ENCODE measurements at regions not wholly inside any gene's neighbourhood (a gene's known extent, or its start where the extent isn't known, plus 50 kb on each side); places are given as distances from the start of the nearest gene placed in this dataset.

- TF ChIP-seq ZFP30 (CRISPR knock-in tag; IDR thresholded peaks at IDR 0.05) (no peak), CREB5 (CRISPR knock-in tag; IDR thresholded peaks at IDR 0.05; ENCODE audit: low read depth) (no peak), CSRNP3 (CRISPR knock-in tag; IDR thresholded peaks at IDR 0.05) (no peak), ZNF70 (CRISPR knock-in tag; IDR thresholded peaks at IDR 0.05) (no peak), ZNF8 (CRISPR knock-in tag; IDR thresholded peaks at IDR 0.05) (no peak), SNAI2 (CRISPR knock-in tag; IDR thresholded peaks at IDR 0.05) (no peak), TSHZ2 (CRISPR knock-in tag; IDR thresholded peaks at IDR 0.05) (no peak), ZC3H10 (CRISPR knock-in tag; IDR thresholded peaks at IDR 0.05) (no peak)
- TF ChIP-seq, protein P1, sequence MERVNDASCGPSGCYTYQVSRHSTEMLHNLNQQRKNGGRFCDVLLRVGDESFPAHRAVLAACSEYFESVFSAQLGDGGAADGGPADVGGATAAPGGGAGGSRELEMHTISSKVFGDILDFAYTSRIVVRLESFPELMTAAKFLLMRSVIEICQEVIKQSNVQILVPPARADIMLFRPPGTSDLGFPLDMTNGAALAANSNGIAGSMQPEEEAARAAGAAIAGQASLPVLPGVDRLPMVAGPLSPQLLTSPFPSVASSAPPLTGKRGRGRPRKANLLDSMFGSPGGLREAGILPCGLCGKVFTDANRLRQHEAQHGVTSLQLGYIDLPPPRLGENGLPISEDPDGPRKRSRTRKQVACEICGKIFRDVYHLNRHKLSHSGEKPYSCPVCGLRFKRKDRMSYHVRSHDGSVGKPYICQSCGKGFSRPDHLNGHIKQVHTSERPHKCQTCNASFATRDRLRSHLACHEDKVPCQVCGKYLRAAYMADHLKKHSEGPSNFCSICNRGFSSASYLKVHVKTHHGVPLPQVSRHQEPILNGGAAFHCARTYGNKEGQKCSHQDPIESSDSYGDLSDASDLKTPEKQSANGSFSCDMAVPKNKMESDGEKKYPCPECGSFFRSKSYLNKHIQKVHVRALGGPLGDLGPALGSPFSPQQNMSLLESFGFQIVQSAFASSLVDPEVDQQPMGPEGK (CRISPR knock-in tag; IDR thresholded peaks at IDR 0.05; ENCODE audit: borderline replicate concordance) = no peak
- no peak for ATAC-seq
These were observed 60.7 kb upstream of the TBX3 start for GRCh38 chr12:114744691-114745090.

- no peak for ATAC-seq
- TF ChIP-seq ZNF70 (CRISPR knock-in tag; IDR thresholded peaks at IDR 0.05) = no peak
These were observed 60.3 kb upstream of the TBX3 start for GRCh38 chr12:114744285-114744684.

- no peak for ATAC-seq
- no peak for TF ChIP-seq SNAI2 (CRISPR knock-in tag; IDR thresholded peaks at IDR 0.05)
- TF ChIP-seq ZFP30 (CRISPR knock-in tag; IDR thresholded peaks at IDR 0.05) = no peak
- TF ChIP-seq ZNF8 (CRISPR knock-in tag; IDR thresholded peaks at IDR 0.05) = no peak
- TF ChIP-seq ESRRG (CRISPR knock-in tag; IDR thresholded peaks at IDR 0.05) = no peak
- TF ChIP-seq POU6F1 (CRISPR knock-in tag; IDR thresholded peaks at IDR 0.05; ENCODE audit: borderline replicate concordance, low read depth) = no peak
- TF ChIP-seq ZC3H10 (CRISPR knock-in tag; IDR thresholded peaks at IDR 0.05) = no peak
- TF ChIP-seq BACH2 (CRISPR knock-in tag; IDR thresholded peaks at IDR 0.05; ENCODE audit: borderline replicate concordance) = no peak
- no peak for TF ChIP-seq ZFP3 (CRISPR knock-in tag; IDR thresholded peaks at IDR 0.05)
- no peak for TF ChIP-seq CREB5 (CRISPR knock-in tag; IDR thresholded peaks at IDR 0.05; ENCODE audit: low read depth)
- TF ChIP-seq CSDC2 (CRISPR knock-in tag; IDR thresholded peaks at IDR 0.05) = no peak
- no peak for TF ChIP-seq ARNTL (CRISPR knock-in tag; IDR thresholded peaks at IDR 0.05; ENCODE audit: borderline replicate concordance, low read depth)
- TF ChIP-seq RARB (CRISPR knock-in tag; IDR thresholded peaks at IDR 0.05) = no peak
- no peak for TF ChIP-seq ZNF565 (CRISPR knock-in tag; conservative IDR thresholded peaks at IDR 0.05; ENCODE audit: low read depth)
- no peak for TF ChIP-seq TOX (CRISPR knock-in tag; IDR thresholded peaks at IDR 0.05; ENCODE audit: borderline replicate concordance)
- TF ChIP-seq, protein P1 (CRISPR knock-in tag; IDR thresholded peaks at IDR 0.05; ENCODE audit: borderline replicate concordance) = no peak
- TF ChIP-seq ISL1 (CRISPR knock-in tag; IDR thresholded peaks at IDR 0.05) = no peak
- TF ChIP-seq TCF4 (CRISPR knock-in tag; IDR thresholded peaks at IDR 0.05; ENCODE audit: borderline replicate concordance) = no peak
- TF ChIP-seq ZNF70 (CRISPR knock-in tag; IDR thresholded peaks at IDR 0.05) = no peak
These were observed 59.8 kb upstream of the TBX3 start for GRCh38 chr12:114743799-114744198.
